K562 (cell line): ENCODE measurements at regions not wholly inside any gene's neighbourhood (a gene's known extent, or its start where the extent isn't known, plus 50 kb on each side); places are given as distances from the start of the nearest gene placed in this dataset.
A peak's percentile ranks its signal among the peaks of the same experiment; 100 is the strongest.

Experiments
- ATAC-seq: fragments of 200-7000 bp; cut with Tn5 transposase; 3 replicates; pipeline ENCODE4 v1.9.1; 2020; ENCODE audit warnings: moderate library complexity
- BruUV-seq: library from RNA; stranded (reverse); fragments of 400-500 nt; replicated peaks from 2 replicates; lab custom pipeline; 2021; lab: Mats Ljungman, UMichigan
- CTCF ChIA-PET: fragments of 300-600 bp; formaldehyde crosslinking; extraction: SDS; loops from one replicate; lab custom pipeline; 2021; ENCODE audit warnings: low intra/inter-chr PET ratio; lab: Yijun Ruan, JAX
- POLR2A ChIA-PET: fragments of 300-600, 350-650 bp; sonication (Branson Sonifier 250); formaldehyde crosslinking; extraction: SDS; loops from one replicate; lab custom pipeline; 2021; ENCODE audit warnings: antibody characterized with exemption, inconsistent platforms; lab: Yijun Ruan, JAX
- DNase-seq, 4 experiments: peaks; one replicate each; pipeline versions ENCODE4 v3.0.0 to v3.0.0-alpha.2; 2011 to 2018; ENCODE audit warnings: low spot score in 3 of 4, mixed read lengths in 3 of 4; ENCODE audit errors: extremely low read depth in 1 of 4
- FAIRE-seq: peaks from 2 replicates; lab custom pipeline; 2011; peaks lifted over from hg19 to GRCh38; lab: Jason Lieb, UNC
- H2AFZ ChIP-seq: 2 replicates; pipeline ENCODE4 v1.6.0; 2011; ENCODE audit warnings: low read depth, low read length, control low read depth, inconsistent platforms
- H3K27ac ChIP-seq: fragments of 200-600 bp; 3 replicates; pipeline ENCODE4 v1.8.0; 2011; ENCODE audit warnings: low read depth, mild to moderate bottlenecking, control low read depth, inconsistent platforms, low read length, moderate library complexity, mixed read lengths; ENCODE audit errors: extremely low read depth
- H3K27me3 ChIP-seq, 2 experiments: fragments of 300-600 bp in 1 of 2; 2 replicates in 1 of 2; 3 replicates in 1 of 2; pipeline versions ENCODE4 v1.6.0 to v1.8.0; 2011; ENCODE audit warnings: inconsistent platforms in 2 of 2, low read length in 2 of 2, mild to moderate bottlenecking in 1 of 2, mixed read lengths in 1 of 2, moderate library complexity in 1 of 2; ENCODE audit not compliant: control insufficient read depth in 2 of 2, insufficient read depth in 2 of 2
- H3K36me3 ChIP-seq: fragments of 300-600 bp; 3 replicates; pipeline ENCODE4 v1.8.0; 2011; ENCODE audit warnings: mild to moderate bottlenecking, low read length, inconsistent platforms; ENCODE audit not compliant: control insufficient read depth, insufficient read depth
- H3K4me1 ChIP-seq, 2 experiments: fragments of 200-600 bp in 1 of 2; replicated peaks in 1 of 2; 2 replicates in 1 of 2; 3 replicates in 1 of 2; pipeline versions ENCODE4 v1.5.1 to v1.8.0; 2011; ENCODE audit warnings: inconsistent platforms in 2 of 2, low read length in 2 of 2, mild to moderate bottlenecking in 1 of 2, mixed read lengths in 1 of 2, moderate library complexity in 1 of 2; ENCODE audit not compliant: control insufficient read depth in 2 of 2, insufficient read depth in 2 of 2
- H3K4me2 ChIP-seq: 2 replicates; pipeline ENCODE4 v1.6.1; 2011; ENCODE audit warnings: low read length, control low read depth, inconsistent platforms, mixed read lengths; ENCODE audit not compliant: insufficient read depth
- H3K4me3 ChIP-seq: fragments of 200-600 bp; sonication (generic), shearing (Covaris generic); 2 replicates; pipeline ENCODE4 v1.5.1; 2016; ENCODE audit warnings: control low read depth, inconsistent platforms
- H3K79me2 ChIP-seq: fragments of 200-600 bp; 3 replicates; pipeline ENCODE4 v1.8.0; 2011; ENCODE audit warnings: low read length, inconsistent platforms; ENCODE audit not compliant: control insufficient read depth, insufficient read depth
- H3K9ac ChIP-seq, 2 experiments: 2 replicates each; pipeline versions ENCODE4 v1.6.0 to v1.6.1; 2011; ENCODE audit warnings: low read depth in 2 of 2, low read length in 2 of 2, control low read depth in 1 of 2, inconsistent platforms in 1 of 2, mild to moderate bottlenecking in 1 of 2, mixed read lengths in 1 of 2; ENCODE audit not compliant: insufficient read depth in 1 of 2
- H3K9me1 ChIP-seq: one replicate; pipeline ENCODE4 v1.6.0; 2011; ENCODE audit warnings: inconsistent platforms, mild to moderate bottlenecking, low read length, moderate library complexity; ENCODE audit not compliant: control insufficient read depth, insufficient read depth
- H3K9me3 ChIP-seq: replicated peaks from 2 replicates; pipeline ENCODE4 v1.5.1; 2011; ENCODE audit warnings: low read depth, low read length, inconsistent platforms; ENCODE audit not compliant: control insufficient read depth, insufficient read depth
- H4K20me1 ChIP-seq: replicated peaks from 2 replicates; pipeline ENCODE4 v1.6.1; 2011; ENCODE audit warnings: low read length, inconsistent platforms, mixed read lengths; ENCODE audit not compliant: control insufficient read depth, insufficient read depth
- ATF4 ChIP-seq: fragments of 450-650 bp; formaldehyde crosslinking; IDR thresholded peaks from 2 replicates; pipeline ENCODE4 v1.4.0; 2022; ENCODE audit warnings: mild to moderate bottlenecking, moderate library complexity
- CTCF ChIP-seq, 3 experiments: IDR thresholded peaks in 2 of 3; conservative IDR thresholded peaks in 1 of 3; 2 replicates each; pipeline ENCODE4 v1.5.1; 2011 to 2012; ENCODE audit warnings: low read length in 3 of 3, mild to moderate bottlenecking in 3 of 3, control low read depth in 2 of 3, improper control_type of control experiment in 1 of 3, inconsistent platforms in 1 of 3, low read depth in 1 of 3, mixed read lengths in 1 of 3, moderate library complexity in 1 of 3; ENCODE audit not compliant: insufficient read depth in 2 of 3
- RAD21 ChIP-seq, 2 experiments: fragments of 250-450 bp in 1 of 2; fragments of 450-650 bp in 1 of 2; sonication (Bioruptor Pico) in 1 of 2; formaldehyde crosslinking in 1 of 2; IDR thresholded peaks in 1 of 2; conservative IDR thresholded peaks in 1 of 2; 2 replicates each; pipeline versions ENCODE4 v1.4.0 to v1.8.0; 2020 to 2022; ENCODE audit warnings: mild to moderate bottlenecking in 2 of 2, moderate library complexity in 1 of 2
- SREBF2 ChIP-seq: sonication (generic); formaldehyde crosslinking; IDR thresholded peaks from 2 replicates; pipeline ENCODE4 v1.4.0; 2020; ENCODE audit warnings: mild to moderate bottlenecking, missing genetic modification reagents
- TSHZ1 ChIP-seq: fragments of 250-450 bp; sonication (Bioruptor Pico); IDR thresholded peaks from 2 replicates; pipeline ENCODE4 v1.4.0; 2020; ENCODE audit warnings: mild to moderate bottlenecking, moderate library complexity
- ZNF384 ChIP-seq: IDR thresholded peaks from 2 replicates; pipeline ENCODE4 v1.6.1; 2012; ENCODE audit warnings: low read depth, low read length, improper control_type of control experiment
- WGBS: fragments of 100-300 bp; shearing (Covaris generic); methylation state at CpG from one replicate; pipeline ENCODE4 v1.1.6; 2016; ENCODE audit warnings: low coverage, mixed read lengths; ENCODE audit not compliant: insufficient coverage; ENCODE audit errors: missing lambda C conversion rate; 5-methylcytosine and 5-hydroxymethylcytosine counted together
- in situ Hi-C: fragments of 300-500 bp; cut with MboI; formaldehyde crosslinking; loops from 4 replicates; pipeline ENCODE4 v1.15.0; 2018; ENCODE audit warnings: inconsistent platforms, mixed read lengths
- intact Hi-C: fragments of 100-400 bp; cut with micrococcal nuclease; formaldehyde crosslinking; loops from 2 replicates; pipeline ENCODE4 v1.14.2; 2022

- DNase-seq (no peak), FAIRE-seq (no peak)
- Histone ChIP-seq H3K36me3 (no peaks in the 10 kb centered on the region), H3K4me1 (no peaks in the 10 kb centered on the region), H3K9me3 (no peaks in the 10 kb centered on the region), H3K27ac (no peak overlapping the region), H2AFZ (no peak overlapping the region), H3K4me2 (no peak overlapping the region), H3K4me3 (no peak overlapping the region), H3K27me3 (no peaks in the 10 kb centered on the region), H4K20me1 (no peaks in the 10 kb centered on the region)
- POLR2A ChIA-PET = interaction anchor here (0.9 kb wide), 1 partner anchor 10 kb away, joined by 3 read pairs; no protein-coding TSS in a partner anchor
- in situ Hi-C loops = no loop called here
- CTCF ChIA-PET = no interaction called here
- WGBS = 36% methylated on average over 2 of the region's 2 CpGs
- TF ChIP-seq SREBF2 (no peak), ZNF384 (no peak)
- TF ChIP-seq, all 486 proteins: peak for 0
- intact Hi-C loops = no loop called here
- no TSS peak for BruUV-seq
- Histone ChIP-seq H3K9ac (no peak overlapping the region), H3K9me1 (no peaks in the 10 kb centered on the region), H3K79me2 (no peaks in the 10 kb centered on the region)
- ATAC-seq = no peak
Observed at GRCh38 chr12:23217667-23218066, 592.7 kb downstream of the ETNK1 start.

- ChIA-PET POLR2A (no interaction called here), CTCF (interaction anchor here (0.6 kb wide), 1 partner anchor 10 kb away, joined by 4 read pairs; no protein-coding TSS in a partner anchor)
- no peaks in the 10 kb centered on the region for H3K9me1 ChIP-seq
- intact Hi-C loops = no loop called here
- H4K20me1 ChIP-seq = no peaks in the 10 kb centered on the region
- H3K27ac ChIP-seq = no peak overlapping the region
- H3K27me3 ChIP-seq = no peaks in the 10 kb centered on the region
- no peaks in the 10 kb centered on the region for H3K9me3 ChIP-seq
- H2AFZ ChIP-seq = no peak overlapping the region
- DNase-seq (peak in 2 of 4 experiments; percentile 11 to 23), ATAC-seq (peak; percentile 75), FAIRE-seq (no peak)
- in situ Hi-C loops = no loop called here
- WGBS = 39% methylated on average over 4 of the region's 4 CpGs
- H3K4me1 ChIP-seq = no peaks in the 10 kb centered on the region
- no peak overlapping the region for H3K9ac ChIP-seq
- no peak overlapping the region for H3K4me2 ChIP-seq
- TF ChIP-seq TSHZ1 (no peak), ATF4 (CRISPR knock-in tag) (no peak), RAD21 (CRISPR knock-in tag; conservative IDR thresholded peaks at IDR 0.05 in 1 of 2, IDR thresholded peaks at IDR 0.05 in 1 of 2) (peak in 1 of 2 experiments; percentile 33; a peak in 2 of 4 replicates), CTCF (IDR thresholded peaks at IDR 0.05 in 2 of 3, conservative IDR thresholded peaks at IDR 0.05 in 1 of 3; ENCODE audit: insufficient read depth in 2 of 3, low read depth in 1 of 3, low read length in 3 of 3) (peak in 2 of 3 experiments; percentile 35; a peak in 2 of 6 replicates)
- BruUV-seq = no TSS peak
- no peaks in the 10 kb centered on the region for H3K36me3 ChIP-seq
- no peak overlapping the region for H3K4me3 ChIP-seq
- H3K79me2 ChIP-seq = no peaks in the 10 kb centered on the region
Observed at GRCh38 chr12:23221066-23221465, 596.1 kb downstream of the ETNK1 start.
